ENCODE measurements at regions not wholly inside any gene's neighbourhood (a gene's known extent, or its start where the extent isn't known, plus 50 kb on each side); places are given as distances from the start of the nearest gene placed in this dataset.
"Not testable (repeated sequence)": the region's sequence is repeated elsewhere in the genome, so short reads cannot be mapped to it uniquely, and the experiment has no call there.

- no peak overlapping the region for H3K27ac ChIP-seq
- TF ChIP-seq CTCF (IDR thresholded peaks at IDR 0.05) (no peak), ZFX (IDR thresholded peaks at IDR 0.05; ENCODE audit: borderline replicate concordance) (no peak)
Measured at GRCh38 chr4:34950926-34951325, 1293.4 kb downstream of the ARAP2 start.

- no peak overlapping the region for H3K27ac ChIP-seq
- no peak for TF ChIP-seq ZFX (IDR thresholded peaks at IDR 0.05; ENCODE audit: borderline replicate concordance)
- TF ChIP-seq CTCF (IDR thresholded peaks at IDR 0.05) = peak; percentile 24
Measured at GRCh38 chr4:34953145-34953799, 1291.0 kb downstream of the ARAP2 start.

GRCh38 chr4:34964613-34965012 is 1279.7 kb downstream of the ARAP2 start:
- no peak overlapping the region for H3K27ac ChIP-seq
- TF ChIP-seq CTCF (IDR thresholded peaks at IDR 0.05) = no peak

- H3K27ac ChIP-seq = no peak overlapping the region
- TF ChIP-seq ZFX (IDR thresholded peaks at IDR 0.05; ENCODE audit: borderline replicate concordance) = no peak
- TF ChIP-seq CTCF (IDR thresholded peaks at IDR 0.05) = no peak
Measured at GRCh38 chr4:34972189-34972588, 1272.1 kb downstream of the ARAP2 start.

GRCh38 chr4:34973650-34974312 is 1270.5 kb downstream of the ARAP2 start:
- no peak for TF ChIP-seq CTCF (IDR thresholded peaks at IDR 0.05)
- TF ChIP-seq ZFX (IDR thresholded peaks at IDR 0.05; ENCODE audit: borderline replicate concordance) = no peak
- no peak overlapping the region for H3K27ac ChIP-seq

GRCh38 chr4:34974313-34974680 is 1270.0 kb downstream of the ARAP2 start:
- TF ChIP-seq CTCF (IDR thresholded peaks at IDR 0.05) (no peak), ZFX (IDR thresholded peaks at IDR 0.05; ENCODE audit: borderline replicate concordance) (no peak)
- H3K27ac ChIP-seq = no peak overlapping the region

- not testable (repeated sequence) for H3K27ac ChIP-seq
Measured at GRCh38 chr4:35021222-35021621, 1223.1 kb downstream of the ARAP2 start.

All from 22Rv1 (cell line).